ENCODE measurements at regions not wholly inside any gene's neighbourhood (a gene's known extent, or its start where the extent isn't known, plus 50 kb on each side); places are given as distances from the start of the nearest gene placed in this dataset.

- H3K9me3 ChIP-seq: no peaks in the 10 kb centered on the region
- no peak overlapping the region for H3K27ac ChIP-seq
- H3K4me3 ChIP-seq: no peak overlapping the region
- intact Hi-C loops (cut with DNase I): no loop called here
- no peaks in the 10 kb centered on the region for H3K36me3 ChIP-seq
- TF ChIP-seq, protein P1, sequence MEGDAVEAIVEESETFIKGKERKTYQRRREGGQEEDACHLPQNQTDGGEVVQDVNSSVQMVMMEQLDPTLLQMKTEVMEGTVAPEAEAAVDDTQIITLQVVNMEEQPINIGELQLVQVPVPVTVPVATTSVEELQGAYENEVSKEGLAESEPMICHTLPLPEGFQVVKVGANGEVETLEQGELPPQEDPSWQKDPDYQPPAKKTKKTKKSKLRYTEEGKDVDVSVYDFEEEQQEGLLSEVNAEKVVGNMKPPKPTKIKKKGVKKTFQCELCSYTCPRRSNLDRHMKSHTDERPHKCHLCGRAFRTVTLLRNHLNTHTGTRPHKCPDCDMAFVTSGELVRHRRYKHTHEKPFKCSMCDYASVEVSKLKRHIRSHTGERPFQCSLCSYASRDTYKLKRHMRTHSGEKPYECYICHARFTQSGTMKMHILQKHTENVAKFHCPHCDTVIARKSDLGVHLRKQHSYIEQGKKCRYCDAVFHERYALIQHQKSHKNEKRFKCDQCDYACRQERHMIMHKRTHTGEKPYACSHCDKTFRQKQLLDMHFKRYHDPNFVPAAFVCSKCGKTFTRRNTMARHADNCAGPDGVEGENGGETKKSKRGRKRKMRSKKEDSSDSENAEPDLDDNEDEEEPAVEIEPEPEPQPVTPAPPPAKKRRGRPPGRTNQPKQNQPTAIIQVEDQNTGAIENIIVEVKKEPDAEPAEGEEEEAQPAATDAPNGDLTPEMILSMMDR (IDR thresholded peaks at IDR 0.05): no peak
- no peaks in the 10 kb centered on the region for H3K27me3 ChIP-seq
- DNase-seq (ENCODE audit: low spot score in 2 of 2): no peak
- H3K4me1 ChIP-seq: no peaks in the 10 kb centered on the region
Measured at GRCh38 chr1:199102239-199102638, 463.4 kb downstream of the PTPRC start.

DNA sequence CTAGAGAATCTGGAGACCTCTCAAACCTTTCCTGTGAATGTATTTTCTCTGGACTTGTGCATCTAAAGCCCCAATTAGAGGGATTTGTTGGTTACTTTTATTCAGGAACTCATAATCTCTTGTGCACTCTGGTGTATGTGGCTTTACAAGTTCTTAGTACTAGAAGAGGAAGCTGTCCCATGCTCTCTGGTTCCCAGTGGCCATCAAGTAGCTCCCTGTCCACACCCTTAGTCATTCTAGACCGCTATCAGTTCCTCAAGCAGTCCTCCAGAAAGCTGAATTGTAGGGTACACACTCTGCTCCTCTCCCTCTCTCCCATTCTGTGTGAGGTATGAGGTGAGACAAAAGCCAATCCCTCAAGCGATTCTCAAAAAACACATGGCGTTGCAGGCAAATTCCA lies 470.3 kb downstream of the PTPRC start:
- TF ChIP-seq, protein P1 (IDR thresholded peaks at IDR 0.05): no peak
- no peak for DNase-seq (ENCODE audit: low spot score in 2 of 2)
- H3K4me1 ChIP-seq: no peaks in the 10 kb centered on the region
- intact Hi-C loops (cut with DNase I): no loop called here
- no peaks in the 10 kb centered on the region for H3K27me3 ChIP-seq
- H3K9me3 ChIP-seq: no peaks in the 10 kb centered on the region
- H3K4me3 ChIP-seq: no peak overlapping the region
- no peaks in the 10 kb centered on the region for H3K36me3 ChIP-seq
- no peak overlapping the region for H3K27ac ChIP-seq

GRCh38 chr1:199112365-199112764 lies 473.5 kb downstream of the PTPRC start:
- intact Hi-C loops (cut with DNase I): no loop called here
- Histone ChIP-seq H3K4me3 (no peak overlapping the region), H3K27ac (no peak overlapping the region), H3K4me1 (no peaks in the 10 kb centered on the region), H3K36me3 (no peaks in the 10 kb centered on the region), H3K27me3 (no peaks in the 10 kb centered on the region), H3K9me3 (no peaks in the 10 kb centered on the region)
- TF ChIP-seq, protein P1 (IDR thresholded peaks at IDR 0.05): no peak
- no peak for DNase-seq (ENCODE audit: low spot score in 2 of 2)

DNA sequence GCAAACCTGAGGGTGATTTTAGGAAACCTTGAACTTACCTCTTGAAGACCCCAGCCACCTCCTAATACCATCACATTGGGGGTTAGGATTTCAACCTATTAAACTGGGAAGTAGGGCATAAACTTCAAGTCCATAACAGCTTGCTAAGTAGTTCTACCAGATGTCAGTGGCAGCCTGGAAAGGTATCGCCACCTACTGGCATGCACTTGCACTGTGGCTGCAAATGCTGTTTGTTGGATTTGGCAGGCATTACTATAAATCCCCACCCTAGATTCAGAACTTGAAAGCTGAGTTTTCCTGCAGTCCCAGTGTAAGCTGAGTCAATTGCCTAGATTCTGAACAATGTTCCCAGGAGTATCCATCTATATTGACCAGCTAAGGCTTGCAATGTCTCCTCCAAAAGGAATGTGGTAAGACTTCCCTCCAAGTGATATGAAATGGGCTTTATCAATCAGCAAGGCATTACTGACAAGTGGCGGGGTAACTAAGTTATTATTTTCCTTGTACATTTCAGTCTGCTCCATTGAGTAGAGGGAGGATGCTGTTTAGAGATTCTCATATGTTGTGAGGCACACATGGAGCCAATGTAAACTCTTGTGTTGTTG lies 474.5 kb downstream of the PTPRC start:
- Histone ChIP-seq H3K27ac (no peak overlapping the region), H3K9me3 (no peaks in the 10 kb centered on the region), H3K27me3 (no peaks in the 10 kb centered on the region), H3K4me1 (no peaks in the 10 kb centered on the region), H3K4me3 (no peak overlapping the region), H3K36me3 (no peaks in the 10 kb centered on the region)
- TF ChIP-seq, protein P1 (IDR thresholded peaks at IDR 0.05): peak in 2 of 3 experiments; percentile 29 to 33
- intact Hi-C loops (cut with DNase I): no loop called here
- DNase-seq (ENCODE audit: low spot score in 2 of 2): no peak

GRCh38 chr1:199116488-199116887 lies 477.6 kb downstream of the PTPRC start:
- Histone ChIP-seq H3K27ac (no peak overlapping the region), H3K4me3 (no peak overlapping the region), H3K9me3 (no peaks in the 10 kb centered on the region), H3K36me3 (no peaks in the 10 kb centered on the region), H3K27me3 (no peaks in the 10 kb centered on the region), H3K4me1 (no peaks in the 10 kb centered on the region)
- intact Hi-C loops (cut with DNase I): no loop called here
- TF ChIP-seq, protein P1 (IDR thresholded peaks at IDR 0.05): no peak
- no peak for DNase-seq (ENCODE audit: low spot score in 2 of 2)

DNA sequence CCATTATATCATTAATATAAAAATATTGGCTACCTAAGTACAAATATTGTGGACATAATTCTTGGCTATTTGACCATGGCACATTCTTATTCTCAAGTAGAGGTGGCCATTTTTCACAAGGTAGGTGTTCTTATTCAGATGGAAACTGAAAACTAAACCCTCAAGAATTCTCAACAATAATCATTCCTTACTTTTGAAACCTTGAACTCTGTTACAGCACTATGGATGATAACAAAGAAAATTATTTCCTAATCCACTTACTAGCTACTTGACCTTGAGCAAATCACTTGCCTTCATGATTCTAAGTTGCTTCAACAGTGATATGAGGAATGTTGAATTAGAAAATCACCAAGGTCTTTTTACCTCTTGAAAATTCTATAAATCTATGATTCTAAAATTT lies 482.2 kb downstream of the PTPRC start:
- TF ChIP-seq, protein P1 (IDR thresholded peaks at IDR 0.05): no peak
- no peaks in the 10 kb centered on the region for H3K36me3 ChIP-seq
- H3K27ac ChIP-seq: no peak overlapping the region
- no peaks in the 10 kb centered on the region for H3K4me1 ChIP-seq
- intact Hi-C loops (cut with DNase I): no loop called here
- no peaks in the 10 kb centered on the region for H3K27me3 ChIP-seq
- H3K4me3 ChIP-seq: no peak overlapping the region
- no peak for DNase-seq (ENCODE audit: low spot score in 2 of 2)
- H3K9me3 ChIP-seq: no peaks in the 10 kb centered on the region

Data from ascending aorta (tissue), 2 donors.